GM19240 (cell line): ENCODE measurements at regions not wholly inside any gene's neighbourhood (a gene's known extent, or its start where the extent isn't known, plus 50 kb on each side); places are given as distances from the start of the nearest gene placed in this dataset.
"Not testable (repeated sequence)": the region's sequence is repeated elsewhere in the genome, so short reads cannot be mapped to it uniquely, and the experiment has no call there.

Source experiments
- DNase-seq: peaks from one replicate; pipeline ENCODE4 v3.0.0; 2011; ENCODE audit warnings: low spot score; ENCODE audit not compliant: insufficient read length

DNA sequence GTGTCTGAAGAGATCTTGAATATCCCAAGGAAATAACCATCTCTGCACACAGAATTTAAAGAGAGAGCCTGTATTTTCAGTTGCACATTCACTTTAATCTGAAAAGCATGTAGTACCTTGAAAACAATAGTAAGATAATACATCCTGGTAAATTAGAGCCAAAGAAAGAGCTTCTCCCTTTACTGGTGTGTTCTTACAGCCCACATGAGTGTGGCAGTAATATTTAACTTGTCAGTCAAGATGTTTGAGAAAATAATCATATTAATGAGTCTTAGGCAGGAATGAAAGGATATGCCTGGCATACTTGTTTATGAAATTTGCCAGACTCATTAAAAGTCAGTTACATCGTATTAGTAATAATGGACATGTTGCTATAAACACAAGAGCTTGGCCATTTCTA, 908.4 kb upstream of the ADGRL4 start:
- DNase-seq = no peak

GRCh38 chr1:79912813-79913212, 906.3 kb upstream of the ADGRL4 start:
- no peak for DNase-seq

DNA sequence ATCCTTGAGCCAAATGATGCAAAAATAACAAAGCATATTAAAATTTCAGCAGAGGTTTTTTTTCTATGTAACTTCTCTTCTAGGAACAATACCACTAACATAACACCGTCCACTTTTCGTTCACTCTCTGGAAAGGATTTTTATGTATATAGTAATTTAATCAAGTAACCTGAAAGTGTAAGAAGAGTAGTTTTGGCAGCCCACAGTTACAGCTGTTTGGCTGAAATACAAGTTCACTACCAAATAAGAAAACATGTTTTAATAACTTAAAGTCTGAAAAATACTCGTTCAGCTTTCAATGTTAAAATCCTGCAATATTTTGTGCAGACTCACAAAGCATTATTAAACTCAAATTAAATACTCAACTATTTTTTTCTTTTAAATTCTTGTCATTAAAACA, 896.8 kb upstream of the ADGRL4 start:
- DNase-seq = no peak

DNA sequence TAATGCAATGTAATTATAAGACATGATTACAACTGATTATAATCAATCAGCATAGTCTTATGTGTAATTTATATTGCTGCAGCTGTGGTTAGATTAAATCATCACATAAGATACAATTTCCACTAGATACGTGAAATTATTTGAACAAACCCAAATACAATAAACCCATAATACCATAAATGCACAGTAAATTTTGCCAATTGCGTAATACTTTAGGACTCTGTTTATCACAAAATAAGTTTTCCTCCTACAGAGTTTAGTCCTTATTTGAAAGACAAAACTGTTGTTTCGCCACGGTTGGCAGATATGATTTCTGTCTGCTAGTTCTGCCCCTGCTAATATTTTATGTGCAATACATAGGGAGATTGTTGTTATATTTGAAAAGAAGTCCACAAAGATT, 895.9 kb upstream of the ADGRL4 start:
- no peak for DNase-seq

- no peak for DNase-seq
These were observed 893.4 kb upstream of the ADGRL4 start for GRCh38 chr1:79899914-79900313.

GRCh38 chr1:79896140-79896539, 889.6 kb upstream of the ADGRL4 start:
- no peak for DNase-seq

GRCh38 chr1:79895573-79895972, 889.0 kb upstream of the ADGRL4 start:
- DNase-seq = no peak

DNA sequence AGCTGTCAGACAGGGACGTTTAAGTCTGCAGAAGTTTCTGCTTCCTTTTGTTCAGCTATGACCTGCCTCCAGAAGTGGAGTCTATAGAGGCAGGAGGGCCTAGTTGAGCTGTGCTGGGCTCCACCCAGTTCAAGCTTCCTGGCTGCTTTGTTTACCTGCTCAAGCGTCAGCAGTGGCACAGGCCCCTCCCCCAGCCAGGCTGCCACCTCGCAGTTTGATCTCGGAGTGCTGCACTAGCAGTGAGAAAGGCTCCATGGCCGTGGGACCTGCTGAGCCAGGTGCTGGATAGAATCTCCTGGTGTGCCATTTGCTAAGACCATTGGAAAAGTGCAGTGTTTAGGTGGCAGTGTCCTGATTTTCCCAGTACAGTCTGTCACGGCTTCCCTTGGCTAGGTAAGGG, 887.6 kb upstream of the ADGRL4 start:
- DNase-seq = not testable (repeated sequence)

DNA sequence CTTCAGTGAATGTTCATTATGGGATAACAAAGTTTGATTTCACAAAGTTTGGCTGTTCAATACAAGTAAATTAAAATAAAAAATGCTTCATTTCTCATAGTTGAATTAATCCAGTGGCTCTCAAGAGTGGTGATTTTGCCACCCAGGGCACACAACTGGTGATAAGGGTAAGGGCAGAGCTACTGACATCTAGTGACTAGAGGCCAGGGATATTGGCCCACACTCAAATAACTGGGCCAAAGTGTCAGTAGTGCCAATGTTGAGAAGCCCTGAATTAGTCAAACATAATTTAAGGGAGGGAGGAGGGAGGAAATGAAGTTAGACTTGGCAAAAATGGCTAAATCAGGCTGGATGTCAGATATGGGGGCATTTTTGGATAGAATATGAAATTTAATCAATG, 880.5 kb upstream of the ADGRL4 start:
- no peak for DNase-seq

- no peak for DNase-seq
These were observed 878.6 kb upstream of the ADGRL4 start for GRCh38 chr1:79885101-79885500.

GRCh38 chr1:79877086-79877485, 870.6 kb upstream of the ADGRL4 start:
- no peak for DNase-seq

DNA sequence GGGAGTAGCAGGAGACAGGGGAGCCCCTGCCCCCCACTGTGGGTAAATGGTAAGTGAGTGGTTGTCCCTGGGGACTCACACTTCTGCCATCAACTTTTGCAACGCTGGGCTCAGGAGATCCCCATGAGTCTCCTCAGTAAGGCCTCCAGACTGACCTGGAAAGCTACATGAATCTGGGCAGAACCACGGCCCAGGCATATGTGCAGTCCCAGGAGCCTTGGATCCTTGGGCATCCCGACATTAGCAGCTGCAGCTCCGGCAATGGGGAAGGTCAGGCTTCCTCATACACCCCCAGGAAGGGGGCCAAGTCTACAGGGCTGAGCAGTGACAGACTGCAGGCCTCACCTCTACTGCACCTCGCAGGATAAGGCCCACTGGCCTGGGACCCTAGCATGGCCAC, 868.7 kb upstream of the ADGRL4 start:
- DNase-seq = no peak

- no peak for DNase-seq
These were observed 867.8 kb upstream of the ADGRL4 start for GRCh38 chr1:79874289-79874688.

DNA sequence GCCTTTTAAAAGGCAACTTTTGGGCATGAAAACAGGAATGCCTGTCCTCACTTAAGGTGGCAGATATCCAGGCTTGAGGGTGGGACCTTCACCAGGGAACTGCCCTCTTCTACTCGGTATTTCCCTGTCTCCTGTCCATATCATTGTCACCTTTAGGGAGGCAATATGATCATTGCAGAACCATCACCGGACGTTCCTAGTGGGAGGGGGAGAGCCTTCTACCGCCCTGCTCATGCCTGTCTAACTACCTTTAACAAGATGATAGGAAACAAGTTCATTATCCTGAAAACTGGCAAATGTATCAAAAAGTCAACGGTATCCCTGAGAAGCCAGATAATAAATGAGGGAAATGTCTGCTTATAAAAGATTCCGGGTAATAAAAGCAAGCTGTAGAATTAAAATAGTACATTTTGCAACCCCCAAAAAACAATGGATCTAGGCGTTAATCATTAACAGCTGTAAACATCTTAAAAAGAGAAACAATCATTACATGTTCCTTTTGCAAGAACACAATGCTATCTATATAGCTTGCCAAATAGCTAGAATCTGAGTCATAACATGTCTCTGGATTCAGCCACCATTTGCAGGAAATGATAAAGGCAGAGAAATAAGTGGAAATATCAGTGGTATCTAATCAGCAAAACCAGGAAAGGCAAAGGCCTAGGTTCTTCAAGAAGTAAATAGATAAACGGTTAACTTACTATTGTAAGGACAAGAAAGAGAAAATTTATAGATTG, 852.9 kb upstream of the ADGRL4 start:
- DNase-seq = no peak

DNA sequence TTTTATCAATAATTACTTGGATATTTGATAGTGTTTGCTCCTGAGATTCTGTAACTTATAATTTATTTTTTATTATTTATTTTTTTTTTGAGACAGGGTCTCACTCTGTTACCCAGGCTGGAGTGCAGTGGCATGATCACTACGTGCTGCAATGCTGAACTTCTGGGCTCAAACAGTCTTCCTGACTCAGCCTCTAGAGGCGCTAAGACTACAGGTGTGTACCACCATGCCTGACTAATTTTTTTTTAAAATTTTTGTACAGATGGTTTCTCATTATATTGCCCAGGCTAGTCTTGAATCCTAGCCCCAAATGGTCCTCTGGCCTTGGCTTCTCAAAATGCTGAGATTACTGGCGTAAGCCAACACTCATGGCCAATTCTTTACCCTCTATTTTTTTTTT, 845.5 kb upstream of the ADGRL4 start:
- no peak for DNase-seq

DNA sequence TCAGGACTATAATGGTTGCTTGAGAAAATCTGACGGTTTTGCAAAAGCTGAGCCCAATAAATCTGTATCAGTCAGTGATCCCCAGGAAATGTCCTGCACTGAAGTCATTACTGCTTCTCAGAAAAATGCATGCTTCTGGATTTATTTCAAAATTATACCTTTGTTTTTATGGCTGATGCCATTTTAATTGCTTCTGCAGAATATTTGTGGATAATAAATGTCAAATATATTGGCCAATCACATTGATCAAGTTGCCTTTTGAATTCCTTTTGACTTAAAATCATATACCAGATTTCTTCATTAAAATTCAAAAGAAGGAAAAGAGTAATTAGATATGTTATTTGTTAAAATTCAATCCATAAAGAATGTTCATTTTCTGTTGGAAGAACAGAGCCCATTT, 842.9 kb upstream of the ADGRL4 start:
- DNase-seq = no peak

GRCh38 chr1:79848316-79848715, 841.8 kb upstream of the ADGRL4 start:
- DNase-seq = no peak

DNA sequence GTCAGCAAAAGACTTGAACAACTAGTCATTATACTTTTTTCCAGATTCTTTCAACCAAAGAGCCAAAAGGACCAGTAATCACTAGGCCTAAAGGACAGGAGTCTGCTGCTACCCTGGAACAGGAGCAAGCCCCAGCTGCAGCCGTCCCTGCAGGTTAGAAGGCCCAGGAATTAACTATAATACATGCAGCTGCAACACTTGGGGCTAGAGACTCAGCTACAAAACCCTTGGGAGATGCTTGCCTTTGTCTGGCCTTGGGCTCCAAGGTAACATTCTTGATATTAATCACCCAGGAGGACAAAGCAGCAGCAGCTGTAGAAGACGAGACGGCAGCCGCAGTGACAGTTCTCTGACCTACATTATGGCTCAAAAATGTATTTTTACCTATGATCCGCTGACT, 841.2 kb upstream of the ADGRL4 start:
- no peak for DNase-seq

GRCh38 chr1:79845936-79846335, 839.4 kb upstream of the ADGRL4 start:
- no peak for DNase-seq

DNA sequence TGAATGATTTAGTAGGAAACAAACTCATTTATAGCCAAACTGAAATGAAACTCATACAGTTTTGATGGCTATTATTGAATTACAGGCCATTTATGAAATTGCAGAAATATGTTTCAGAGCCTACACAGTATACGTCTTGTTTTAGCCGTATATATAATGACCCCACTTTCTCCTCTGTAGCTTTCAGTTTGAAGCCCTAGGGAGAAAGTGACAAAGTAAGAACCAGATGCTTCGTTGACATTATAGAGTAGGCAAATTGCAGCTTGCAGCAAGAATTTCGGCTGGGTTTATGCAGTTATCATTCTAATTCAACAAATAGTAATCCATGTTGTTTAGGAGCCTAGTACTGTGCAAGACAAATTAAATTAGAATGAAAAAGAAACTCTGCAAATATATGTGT, 836.3 kb upstream of the ADGRL4 start:
- DNase-seq = no peak

DNA sequence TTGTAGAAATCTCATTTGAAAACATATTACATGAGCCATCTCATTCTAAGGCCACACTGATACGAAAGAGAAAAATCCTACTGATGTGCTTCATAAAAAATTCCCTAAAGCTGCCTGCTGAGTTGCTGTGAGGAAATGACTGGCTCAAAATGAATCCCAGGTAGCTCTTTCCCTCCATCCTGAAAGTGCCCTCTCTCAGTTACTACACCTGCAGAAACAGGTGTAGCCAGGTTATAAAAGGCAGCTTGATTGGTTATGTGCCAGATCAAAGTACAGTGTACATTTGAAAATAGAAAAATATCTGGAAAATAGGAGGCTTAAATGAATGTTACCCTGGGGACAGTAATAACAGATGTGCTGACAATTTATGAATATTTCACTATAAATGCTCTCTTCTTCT, 833.4 kb upstream of the ADGRL4 start:
- DNase-seq = no peak

DNA sequence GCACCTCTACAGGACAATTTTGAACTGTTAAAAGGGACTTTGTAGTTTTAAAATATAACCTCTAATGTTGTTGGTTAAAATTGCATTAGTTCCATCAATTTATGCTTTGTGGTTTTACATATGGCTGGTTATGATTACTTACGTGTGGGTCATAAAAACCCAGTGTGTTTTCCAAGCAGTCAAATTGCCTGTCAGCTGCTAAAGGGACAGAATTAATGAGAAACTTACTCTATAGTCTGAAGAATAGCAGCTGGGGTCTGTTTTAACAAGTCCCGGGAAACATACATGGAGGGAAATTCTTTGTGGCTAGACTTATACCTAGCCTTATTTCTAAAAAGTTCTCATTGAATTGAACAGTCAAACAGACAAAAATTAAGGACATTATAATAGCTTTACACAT, 820.9 kb upstream of the ADGRL4 start:
- no peak for DNase-seq

GRCh38 chr1:79825551-79825950, 819.0 kb upstream of the ADGRL4 start:
- no peak for DNase-seq

GRCh38 chr1:79822053-79822452, 815.5 kb upstream of the ADGRL4 start:
- DNase-seq = no peak
